ENCODE measurements at regions not wholly inside any gene's neighbourhood (a gene's known extent, or its start where the extent isn't known, plus 50 kb on each side); places are given as distances from the start of the nearest gene placed in this dataset.
A peak's percentile ranks its signal among the peaks of the same experiment; 100 is the strongest.

DNA sequence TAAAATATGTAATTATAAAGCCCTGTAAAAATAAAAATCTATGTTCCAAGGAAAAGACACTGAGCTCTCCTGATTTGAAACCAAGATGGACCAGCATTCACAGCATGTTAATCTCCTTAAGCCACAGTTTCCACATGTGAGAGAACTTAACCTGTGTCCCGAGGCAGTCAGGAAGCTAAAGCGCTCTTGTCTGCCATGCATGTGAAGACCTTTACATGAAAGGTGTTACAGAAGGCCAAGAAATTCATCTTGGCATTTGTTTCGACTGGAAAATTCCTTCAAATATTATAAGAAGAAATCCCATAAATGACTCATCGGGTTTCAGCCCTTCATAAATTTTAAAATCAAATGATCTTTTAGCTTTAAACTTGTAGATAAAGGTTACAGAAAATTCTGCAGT is 328.6 kb downstream of the CDH2 start:
- peaks cover 40% of the 10 kb centered on the region for H3K4me1 Mint-ChIP-seq (ENCODE audit: low read depth)
- DNase-seq, result no peak
- TF ChIP-seq, protein P1, sequence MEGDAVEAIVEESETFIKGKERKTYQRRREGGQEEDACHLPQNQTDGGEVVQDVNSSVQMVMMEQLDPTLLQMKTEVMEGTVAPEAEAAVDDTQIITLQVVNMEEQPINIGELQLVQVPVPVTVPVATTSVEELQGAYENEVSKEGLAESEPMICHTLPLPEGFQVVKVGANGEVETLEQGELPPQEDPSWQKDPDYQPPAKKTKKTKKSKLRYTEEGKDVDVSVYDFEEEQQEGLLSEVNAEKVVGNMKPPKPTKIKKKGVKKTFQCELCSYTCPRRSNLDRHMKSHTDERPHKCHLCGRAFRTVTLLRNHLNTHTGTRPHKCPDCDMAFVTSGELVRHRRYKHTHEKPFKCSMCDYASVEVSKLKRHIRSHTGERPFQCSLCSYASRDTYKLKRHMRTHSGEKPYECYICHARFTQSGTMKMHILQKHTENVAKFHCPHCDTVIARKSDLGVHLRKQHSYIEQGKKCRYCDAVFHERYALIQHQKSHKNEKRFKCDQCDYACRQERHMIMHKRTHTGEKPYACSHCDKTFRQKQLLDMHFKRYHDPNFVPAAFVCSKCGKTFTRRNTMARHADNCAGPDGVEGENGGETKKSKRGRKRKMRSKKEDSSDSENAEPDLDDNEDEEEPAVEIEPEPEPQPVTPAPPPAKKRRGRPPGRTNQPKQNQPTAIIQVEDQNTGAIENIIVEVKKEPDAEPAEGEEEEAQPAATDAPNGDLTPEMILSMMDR (IDR thresholded peaks at IDR 0.05), result no peak
- H3K4me3 Mint-ChIP-seq, result no peak overlapping the region
- H3K9me3 Mint-ChIP-seq, result no peaks in the 10 kb centered on the region
- H3K27ac Mint-ChIP-seq, result no peak overlapping the region
- H3K27me3 Mint-ChIP-seq (ENCODE audit: insufficient read depth), result no peaks in the 10 kb centered on the region
- peaks cover 5% of the 10 kb centered on the region; the same call in 1 of the 2 replicates for H3K36me3 Mint-ChIP-seq (ENCODE audit: low read depth)

DNA sequence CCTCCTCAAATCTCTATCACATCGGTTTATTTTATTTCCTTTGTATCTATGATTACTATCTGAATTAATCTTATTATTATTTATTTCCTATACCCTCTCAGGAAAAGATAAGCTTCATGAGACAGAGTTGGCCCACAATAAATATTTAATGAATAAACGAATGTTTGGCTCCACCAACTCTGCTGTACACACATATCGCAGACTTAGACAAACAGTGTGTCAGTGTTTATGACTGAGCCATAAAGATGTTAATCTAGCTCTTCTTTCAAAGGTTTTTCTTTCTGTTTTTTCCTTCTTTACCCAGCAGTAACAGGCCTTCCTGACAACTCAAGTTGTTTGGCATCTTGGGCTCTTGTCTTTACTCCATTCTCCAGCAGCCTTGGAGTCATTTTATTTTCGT is 329.5 kb downstream of the CDH2 start:
- H3K4me3 Mint-ChIP-seq, result no peak overlapping the region
- peaks cover 49% of the 10 kb centered on the region for H3K4me1 Mint-ChIP-seq (ENCODE audit: low read depth)
- H3K27ac Mint-ChIP-seq, result no peak overlapping the region
- TF ChIP-seq, protein P1 (IDR thresholded peaks at IDR 0.05), result no peak
- peaks cover 5% of the 10 kb centered on the region; the same call in 1 of the 2 replicates for H3K36me3 Mint-ChIP-seq (ENCODE audit: low read depth)
- no peaks in the 10 kb centered on the region for H3K9me3 Mint-ChIP-seq
- peak; percentile 8 for DNase-seq
- H3K27me3 Mint-ChIP-seq (ENCODE audit: insufficient read depth), result no peaks in the 10 kb centered on the region

DNA sequence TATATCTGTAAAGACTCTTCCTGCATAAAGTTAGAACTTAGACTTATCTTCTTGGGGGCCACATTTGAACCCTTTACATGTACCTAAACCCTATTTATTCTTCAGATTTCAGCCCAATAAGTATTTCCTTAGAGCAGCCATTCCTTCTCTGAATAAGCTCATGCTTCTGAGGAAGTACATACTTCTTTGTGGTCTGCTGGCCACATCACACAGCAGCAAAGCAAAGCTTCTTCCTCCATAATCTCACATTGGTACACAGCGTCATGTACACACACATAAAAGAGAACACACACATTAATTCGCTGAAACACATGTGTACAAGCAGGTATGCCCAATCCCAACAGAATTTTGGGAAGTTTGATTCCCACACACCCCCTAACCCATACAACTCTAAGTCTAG is 331.0 kb downstream of the CDH2 start:
- Mint-ChIP-seq H3K4me3 (no peak overlapping the region), H3K27me3 (ENCODE audit: insufficient read depth) (no peaks in the 10 kb centered on the region), H3K27ac (no peak overlapping the region), H3K9me3 (no peaks in the 10 kb centered on the region), H3K4me1 (ENCODE audit: low read depth) (peaks cover 52% of the 10 kb centered on the region), H3K36me3 (ENCODE audit: low read depth) (peaks cover 11% of the 10 kb centered on the region; the same call in 1 of the 2 replicates)
- no peak for DNase-seq
- TF ChIP-seq, protein P1 (IDR thresholded peaks at IDR 0.05), result no peak

DNA sequence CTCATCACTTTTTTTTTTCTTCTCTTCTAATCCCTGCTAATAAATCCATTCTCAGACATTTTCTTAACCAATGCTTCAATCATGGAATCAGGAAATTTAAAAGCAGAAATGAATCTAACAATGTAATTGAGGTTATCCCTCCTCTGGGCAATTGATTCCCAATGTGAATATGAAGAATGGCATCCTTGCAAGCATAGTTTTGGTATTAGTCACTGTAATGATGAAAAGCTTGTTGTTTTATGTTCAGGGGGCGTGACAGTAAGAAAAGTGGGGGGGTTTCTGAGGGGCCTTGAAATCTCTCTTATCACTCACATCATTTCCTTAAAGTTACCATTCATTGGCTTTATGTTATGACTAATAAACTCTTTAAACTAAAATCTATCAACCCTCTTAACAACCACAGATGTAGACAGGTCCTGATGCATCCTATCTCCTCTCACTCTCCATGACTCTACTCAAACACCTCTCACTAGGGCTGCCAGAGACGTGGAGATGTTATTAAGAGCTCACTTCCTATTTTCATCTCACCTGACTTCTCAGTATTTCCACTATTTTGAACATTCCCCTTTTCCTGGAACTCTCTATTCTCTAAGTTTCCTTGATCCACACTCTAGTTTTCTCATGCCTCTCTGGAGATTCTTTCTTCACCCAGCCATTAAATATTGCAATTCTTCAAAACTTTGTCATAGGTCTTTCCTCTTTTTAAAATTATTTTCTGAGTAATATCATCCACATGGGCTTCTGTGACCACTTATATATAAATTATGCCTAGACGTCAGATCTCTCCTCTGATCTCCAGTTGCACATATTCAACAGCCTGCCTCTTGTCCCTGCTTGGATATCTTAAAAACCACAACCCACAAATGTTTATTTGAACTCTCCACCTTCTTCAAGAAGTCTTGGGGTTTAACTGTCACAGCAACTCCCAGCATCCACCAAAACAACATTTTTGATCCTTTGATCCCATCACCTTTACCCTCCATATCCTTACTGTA is 332.9 kb downstream of the CDH2 start:
- peak overlapping the region; percentile 62 for H3K27ac Mint-ChIP-seq
- H3K4me1 Mint-ChIP-seq (ENCODE audit: low read depth), result peaks cover 63% of the 10 kb centered on the region
- DNase-seq, result peak; percentile 75
- no peaks in the 10 kb centered on the region for H3K9me3 Mint-ChIP-seq
- H3K36me3 Mint-ChIP-seq (ENCODE audit: low read depth), result peaks cover 6% of the 10 kb centered on the region; the same call in 1 of the 2 replicates
- H3K27me3 Mint-ChIP-seq (ENCODE audit: insufficient read depth), result no peaks in the 10 kb centered on the region
- TF ChIP-seq, protein P1 (IDR thresholded peaks at IDR 0.05), result no peak
- H3K4me3 Mint-ChIP-seq, result peak overlapping the region; percentile 22

DNA sequence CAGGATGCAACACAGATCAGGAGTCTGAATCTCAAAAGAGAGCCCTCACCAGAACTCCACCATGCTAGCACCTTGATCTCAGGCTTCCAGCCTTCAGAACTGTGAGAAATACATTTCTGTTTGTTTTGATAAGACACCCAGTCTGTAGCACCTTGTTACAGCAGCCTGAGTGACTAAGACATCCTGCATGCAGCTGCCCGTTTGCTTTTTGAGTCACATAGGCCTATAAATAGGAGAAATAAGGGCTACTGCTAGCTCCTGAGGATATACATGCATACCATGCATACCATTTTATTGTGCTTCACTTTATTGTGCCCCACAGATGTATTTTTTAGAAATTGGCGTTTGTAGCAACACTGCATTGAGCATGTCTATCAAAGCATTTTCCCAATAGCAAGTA is 337.8 kb downstream of the CDH2 start:
- Mint-ChIP-seq H3K4me3 (no peak overlapping the region), H3K4me1 (ENCODE audit: low read depth) (peaks cover 59% of the 10 kb centered on the region), H3K36me3 (ENCODE audit: low read depth) (peaks cover 12% of the 10 kb centered on the region; the same call in 1 of the 2 replicates), H3K27ac (peak overlapping the region; percentile 36), H3K9me3 (no peaks in the 10 kb centered on the region), H3K27me3 (ENCODE audit: insufficient read depth) (no peaks in the 10 kb centered on the region)
- DNase-seq, result peak; percentile 89
- TF ChIP-seq, protein P1 (IDR thresholded peaks at IDR 0.05), result no peak
